ENCODE measurements at regions not wholly inside any gene's neighbourhood (a gene's known extent, or its start where the extent isn't known, plus 50 kb on each side); places are given as distances from the start of the nearest gene placed in this dataset.

DNA sequence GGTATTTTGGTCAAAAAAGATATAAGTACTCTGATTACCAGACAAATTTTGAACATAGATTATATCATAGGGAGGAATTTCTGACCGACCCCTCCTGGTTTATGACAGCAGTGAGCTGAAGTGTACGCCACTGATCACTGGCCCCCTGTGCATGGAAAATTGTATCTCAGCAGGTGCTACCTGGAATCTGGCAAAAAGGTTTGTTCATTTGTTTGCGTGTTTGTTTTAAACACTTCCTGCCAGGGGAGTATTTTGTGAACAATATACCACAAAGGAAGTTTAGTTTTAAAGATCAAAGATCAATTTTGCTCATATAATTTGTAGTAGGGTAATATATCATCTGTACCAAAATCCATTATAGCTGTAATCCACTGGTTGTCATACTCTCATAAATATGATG is 219.7 kb upstream of the TENM3 start:
- no peaks in the 10 kb centered on the region for H3K27me3 ChIP-seq (ENCODE audit: insufficient read depth, low read length, poor library complexity)
- H3K36me3 ChIP-seq (ENCODE audit: insufficient read depth, low read length), result no peaks in the 10 kb centered on the region
- ATAC-seq (ENCODE audit: insufficient read depth, low read depth), result no peak
- no peak overlapping the region for H3K9ac ChIP-seq (ENCODE audit: low read depth, low read length)
- no peak overlapping the region for H3K4me2 ChIP-seq (ENCODE audit: insufficient read depth, low read length)
- no peaks in the 10 kb centered on the region for H3K9me3 ChIP-seq (ENCODE audit: insufficient read depth, low read length, severe bottlenecking)
- H2AFZ ChIP-seq (ENCODE audit: low read depth, low read length), result no peak overlapping the region
- no peak for DNase-seq
- H3K4me3 ChIP-seq (ENCODE audit: low read depth in 1 of 2, low read length in 2 of 2), result no peak overlapping the region
- no peak overlapping the region for H3K27ac ChIP-seq (ENCODE audit: low read length)
- H3K4me1 ChIP-seq (ENCODE audit: insufficient read depth, low read length), result no peaks in the 10 kb centered on the region
- no peaks in the 10 kb centered on the region for H3K79me2 ChIP-seq (ENCODE audit: insufficient read depth, low read length)
- no peaks in the 10 kb centered on the region for H4K20me1 ChIP-seq (ENCODE audit: insufficient read depth, low read length)
- TF ChIP-seq, protein P1, sequence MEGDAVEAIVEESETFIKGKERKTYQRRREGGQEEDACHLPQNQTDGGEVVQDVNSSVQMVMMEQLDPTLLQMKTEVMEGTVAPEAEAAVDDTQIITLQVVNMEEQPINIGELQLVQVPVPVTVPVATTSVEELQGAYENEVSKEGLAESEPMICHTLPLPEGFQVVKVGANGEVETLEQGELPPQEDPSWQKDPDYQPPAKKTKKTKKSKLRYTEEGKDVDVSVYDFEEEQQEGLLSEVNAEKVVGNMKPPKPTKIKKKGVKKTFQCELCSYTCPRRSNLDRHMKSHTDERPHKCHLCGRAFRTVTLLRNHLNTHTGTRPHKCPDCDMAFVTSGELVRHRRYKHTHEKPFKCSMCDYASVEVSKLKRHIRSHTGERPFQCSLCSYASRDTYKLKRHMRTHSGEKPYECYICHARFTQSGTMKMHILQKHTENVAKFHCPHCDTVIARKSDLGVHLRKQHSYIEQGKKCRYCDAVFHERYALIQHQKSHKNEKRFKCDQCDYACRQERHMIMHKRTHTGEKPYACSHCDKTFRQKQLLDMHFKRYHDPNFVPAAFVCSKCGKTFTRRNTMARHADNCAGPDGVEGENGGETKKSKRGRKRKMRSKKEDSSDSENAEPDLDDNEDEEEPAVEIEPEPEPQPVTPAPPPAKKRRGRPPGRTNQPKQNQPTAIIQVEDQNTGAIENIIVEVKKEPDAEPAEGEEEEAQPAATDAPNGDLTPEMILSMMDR (IDR thresholded peaks at IDR 0.05; ENCODE audit: borderline replicate concordance, extremely low read depth, low read length, poor library complexity, severe bottlenecking), result no peak
- no peak for TF ChIP-seq EZH2 (IDR thresholded peaks at IDR 0.05; ENCODE audit: borderline replicate concordance, low read depth, low read length, severe bottlenecking)

DNA sequence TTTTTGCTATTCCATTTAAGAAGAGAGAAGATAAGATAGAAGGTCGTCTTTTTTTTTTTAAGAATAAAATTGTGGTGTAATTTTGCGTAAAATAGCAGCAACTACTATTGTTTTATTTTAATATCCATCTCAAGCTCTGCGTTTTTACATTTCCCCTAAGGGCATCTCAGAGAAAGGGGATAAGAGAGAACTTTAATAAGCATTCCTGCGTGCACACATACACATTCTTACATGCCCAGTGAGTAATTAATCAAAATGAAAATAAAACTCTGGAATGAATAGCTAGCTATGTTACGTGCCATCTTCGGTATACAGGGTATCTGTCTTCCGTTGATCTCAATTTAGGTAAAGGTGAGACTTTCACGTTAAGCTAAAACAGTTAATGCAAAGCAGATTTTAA is 200.3 kb upstream of the TENM3 start:
- H3K4me1 ChIP-seq (ENCODE audit: insufficient read depth, low read length), result no peaks in the 10 kb centered on the region
- H3K36me3 ChIP-seq (ENCODE audit: insufficient read depth, low read length), result no peaks in the 10 kb centered on the region
- H3K79me2 ChIP-seq (ENCODE audit: insufficient read depth, low read length), result no peaks in the 10 kb centered on the region

DNA sequence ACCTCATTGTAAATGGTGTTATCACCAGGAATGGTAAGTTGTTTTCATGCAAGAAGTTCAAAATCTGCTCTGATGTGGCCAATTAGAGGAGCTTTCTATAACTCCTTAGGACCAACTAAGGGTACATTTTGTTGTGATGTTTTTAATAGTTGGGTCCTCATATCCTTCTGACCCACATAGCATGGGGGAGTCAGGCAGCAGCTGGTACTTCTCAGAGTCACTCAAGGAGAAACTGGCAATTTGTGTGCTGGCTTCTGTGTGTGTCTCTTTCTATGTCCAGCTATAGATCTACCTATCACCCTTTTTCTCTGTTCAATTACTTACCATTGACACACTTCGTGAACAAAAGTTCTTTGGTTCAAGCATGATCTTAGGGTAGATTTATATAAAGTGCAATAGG is 194.3 kb upstream of the TENM3 start:
- no peak overlapping the region for H3K4me3 ChIP-seq (ENCODE audit: low read depth in 1 of 2, low read length in 2 of 2)
- no peak overlapping the region for H3K27ac ChIP-seq (ENCODE audit: low read length)
- no peak for DNase-seq
- H3K4me1 ChIP-seq (ENCODE audit: insufficient read depth, low read length), result no peaks in the 10 kb centered on the region
- TF ChIP-seq, protein P1 (IDR thresholded peaks at IDR 0.05; ENCODE audit: borderline replicate concordance, extremely low read depth, low read length, poor library complexity, severe bottlenecking), result no peak
- TF ChIP-seq EZH2 (IDR thresholded peaks at IDR 0.05; ENCODE audit: borderline replicate concordance, low read depth, low read length, severe bottlenecking), result no peak
- no peak overlapping the region for H2AFZ ChIP-seq (ENCODE audit: low read depth, low read length)
- no peak overlapping the region for H3K4me2 ChIP-seq (ENCODE audit: insufficient read depth, low read length)
- H3K27me3 ChIP-seq (ENCODE audit: insufficient read depth, low read length, poor library complexity), result no peaks in the 10 kb centered on the region
- no peaks in the 10 kb centered on the region for H4K20me1 ChIP-seq (ENCODE audit: insufficient read depth, low read length)
- H3K79me2 ChIP-seq (ENCODE audit: insufficient read depth, low read length), result no peaks in the 10 kb centered on the region
- H3K36me3 ChIP-seq (ENCODE audit: insufficient read depth, low read length), result no peaks in the 10 kb centered on the region
- H3K9me3 ChIP-seq (ENCODE audit: insufficient read depth, low read length, severe bottlenecking), result no peaks in the 10 kb centered on the region
- ATAC-seq (ENCODE audit: insufficient read depth, low read depth), result no peak
- H3K9ac ChIP-seq (ENCODE audit: low read depth, low read length), result no peak overlapping the region

More for the DNA sequence above, 200.3 kb upstream of the TENM3 start:
- DNase-seq (no peak), ATAC-seq (ENCODE audit: insufficient read depth, low read depth) (no peak)
- Histone ChIP-seq H3K9me3 (ENCODE audit: insufficient read depth, low read length, severe bottlenecking) (no peaks in the 10 kb centered on the region), H3K27ac (ENCODE audit: low read length) (no peak overlapping the region), H2AFZ (ENCODE audit: low read depth, low read length) (no peak overlapping the region), H3K27me3 (ENCODE audit: insufficient read depth, low read length, poor library complexity) (no peaks in the 10 kb centered on the region), H3K4me3 (ENCODE audit: low read depth in 1 of 2, low read length in 2 of 2) (no peak overlapping the region), H3K4me2 (ENCODE audit: insufficient read depth, low read length) (no peak overlapping the region), H4K20me1 (ENCODE audit: insufficient read depth, low read length) (no peaks in the 10 kb centered on the region), H3K9ac (ENCODE audit: low read depth, low read length) (no peak overlapping the region)
- TF ChIP-seq, protein P1 (IDR thresholded peaks at IDR 0.05; ENCODE audit: borderline replicate concordance, extremely low read depth, low read length, poor library complexity, severe bottlenecking), result no peak
- no peak for TF ChIP-seq EZH2 (IDR thresholded peaks at IDR 0.05; ENCODE audit: borderline replicate concordance, low read depth, low read length, severe bottlenecking)

DNA sequence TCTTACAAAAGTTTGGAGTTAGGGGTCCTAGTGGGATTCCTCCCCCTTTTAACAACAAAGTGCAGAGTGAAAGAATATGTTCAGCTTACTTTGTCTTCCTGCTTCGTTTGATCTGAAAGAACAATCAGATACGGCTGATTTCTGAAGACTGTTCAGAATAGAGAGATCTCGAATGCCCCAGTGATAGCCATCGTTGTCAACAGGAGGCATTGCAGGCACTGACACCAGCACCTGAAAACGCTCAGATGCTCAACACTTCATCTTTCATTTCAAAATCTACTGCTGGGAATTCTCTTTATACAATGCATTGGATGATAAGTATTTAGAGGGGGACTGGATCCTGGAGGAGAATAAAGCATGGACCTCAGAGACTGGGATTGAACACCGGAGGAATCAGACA is 186.3 kb upstream of the TENM3 start:
- no peak for ATAC-seq (ENCODE audit: insufficient read depth, low read depth)
- no peaks in the 10 kb centered on the region for H4K20me1 ChIP-seq (ENCODE audit: insufficient read depth, low read length)
- H3K36me3 ChIP-seq (ENCODE audit: insufficient read depth, low read length), result no peaks in the 10 kb centered on the region
- no peaks in the 10 kb centered on the region for H3K4me1 ChIP-seq (ENCODE audit: insufficient read depth, low read length)
- no peak for DNase-seq
- H3K9me3 ChIP-seq (ENCODE audit: insufficient read depth, low read length, severe bottlenecking), result no peaks in the 10 kb centered on the region
- H3K4me3 ChIP-seq (ENCODE audit: low read depth in 1 of 2, low read length in 2 of 2), result no peak overlapping the region
- no peaks in the 10 kb centered on the region for H3K79me2 ChIP-seq (ENCODE audit: insufficient read depth, low read length)
- no peak overlapping the region for H3K27ac ChIP-seq (ENCODE audit: low read length)
- no peak overlapping the region for H2AFZ ChIP-seq (ENCODE audit: low read depth, low read length)
- no peaks in the 10 kb centered on the region for H3K27me3 ChIP-seq (ENCODE audit: insufficient read depth, low read length, poor library complexity)
- no peak overlapping the region for H3K4me2 ChIP-seq (ENCODE audit: insufficient read depth, low read length)
- H3K9ac ChIP-seq (ENCODE audit: low read depth, low read length), result no peak overlapping the region
- TF ChIP-seq, protein P1 (IDR thresholded peaks at IDR 0.05; ENCODE audit: borderline replicate concordance, extremely low read depth, low read length, poor library complexity, severe bottlenecking), result no peak
- no peak for TF ChIP-seq EZH2 (IDR thresholded peaks at IDR 0.05; ENCODE audit: borderline replicate concordance, low read depth, low read length, severe bottlenecking)
